ENCODE measurements at regions not wholly inside any gene's neighbourhood (a gene's known extent, or its start where the extent isn't known, plus 50 kb on each side); places are given as distances from the start of the nearest gene placed in this dataset.

DNA sequence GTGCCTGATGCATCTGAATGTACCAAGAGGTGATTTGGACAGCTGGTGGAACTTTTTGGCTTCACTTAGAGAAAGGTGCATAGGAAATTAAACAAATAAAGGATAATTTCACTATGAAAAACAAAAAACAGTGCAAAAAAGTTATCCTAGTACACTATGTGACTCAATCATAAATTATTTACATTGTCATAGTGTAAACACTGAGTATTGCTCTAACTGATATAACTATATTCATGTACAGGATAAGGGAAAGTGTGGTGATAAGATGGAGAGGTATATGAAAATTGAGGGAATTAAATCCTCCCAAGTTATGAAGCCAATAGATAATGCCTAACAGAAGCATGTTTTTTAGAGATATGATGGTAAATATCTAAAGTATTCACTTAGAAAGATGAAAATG, 50.2 kb upstream of the CPNE4 start:
- Mint-ChIP-seq H3K27me3 (ENCODE audit: unreplicated experiment) (no peaks in the 10 kb centered on the region), H3K4me3 (ENCODE audit: unreplicated experiment) (no peak overlapping the region), H3K27ac (ENCODE audit: unreplicated experiment) (no peak overlapping the region), H3K9me3 (ENCODE audit: unreplicated experiment) (no peaks in the 10 kb centered on the region), H3K4me1 (ENCODE audit: low read depth, unreplicated experiment) (no peaks in the 10 kb centered on the region), H3K36me3 (ENCODE audit: unreplicated experiment) (no peaks in the 10 kb centered on the region)
- DNase-seq, result no peak
- TF ChIP-seq, protein P1, sequence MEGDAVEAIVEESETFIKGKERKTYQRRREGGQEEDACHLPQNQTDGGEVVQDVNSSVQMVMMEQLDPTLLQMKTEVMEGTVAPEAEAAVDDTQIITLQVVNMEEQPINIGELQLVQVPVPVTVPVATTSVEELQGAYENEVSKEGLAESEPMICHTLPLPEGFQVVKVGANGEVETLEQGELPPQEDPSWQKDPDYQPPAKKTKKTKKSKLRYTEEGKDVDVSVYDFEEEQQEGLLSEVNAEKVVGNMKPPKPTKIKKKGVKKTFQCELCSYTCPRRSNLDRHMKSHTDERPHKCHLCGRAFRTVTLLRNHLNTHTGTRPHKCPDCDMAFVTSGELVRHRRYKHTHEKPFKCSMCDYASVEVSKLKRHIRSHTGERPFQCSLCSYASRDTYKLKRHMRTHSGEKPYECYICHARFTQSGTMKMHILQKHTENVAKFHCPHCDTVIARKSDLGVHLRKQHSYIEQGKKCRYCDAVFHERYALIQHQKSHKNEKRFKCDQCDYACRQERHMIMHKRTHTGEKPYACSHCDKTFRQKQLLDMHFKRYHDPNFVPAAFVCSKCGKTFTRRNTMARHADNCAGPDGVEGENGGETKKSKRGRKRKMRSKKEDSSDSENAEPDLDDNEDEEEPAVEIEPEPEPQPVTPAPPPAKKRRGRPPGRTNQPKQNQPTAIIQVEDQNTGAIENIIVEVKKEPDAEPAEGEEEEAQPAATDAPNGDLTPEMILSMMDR (IDR thresholded peaks at IDR 0.05; ENCODE audit: partially characterized antibody, unreplicated experiment), result no peak

DNA sequence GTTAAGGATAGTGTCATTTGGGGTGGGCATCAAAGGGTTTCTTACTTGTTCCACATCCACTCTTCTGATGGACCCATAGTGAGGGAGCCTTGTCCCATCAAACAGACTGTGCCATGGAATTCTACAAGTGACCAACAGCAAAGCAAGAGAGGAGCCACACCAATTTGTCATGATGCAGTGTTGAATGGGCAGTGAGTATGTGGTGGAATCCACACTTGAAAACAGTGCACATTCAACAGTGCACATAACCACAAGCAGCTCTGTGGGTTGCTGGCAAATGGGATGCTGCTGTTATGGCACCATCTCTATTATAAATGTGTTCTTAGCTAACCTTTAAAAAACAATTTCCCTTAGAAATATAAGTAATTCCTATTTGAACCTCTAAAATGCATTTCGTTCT, 52.5 kb upstream of the CPNE4 start:
- no peaks in the 10 kb centered on the region for H3K27me3 Mint-ChIP-seq (ENCODE audit: unreplicated experiment)
- DNase-seq, result no peak

DNA sequence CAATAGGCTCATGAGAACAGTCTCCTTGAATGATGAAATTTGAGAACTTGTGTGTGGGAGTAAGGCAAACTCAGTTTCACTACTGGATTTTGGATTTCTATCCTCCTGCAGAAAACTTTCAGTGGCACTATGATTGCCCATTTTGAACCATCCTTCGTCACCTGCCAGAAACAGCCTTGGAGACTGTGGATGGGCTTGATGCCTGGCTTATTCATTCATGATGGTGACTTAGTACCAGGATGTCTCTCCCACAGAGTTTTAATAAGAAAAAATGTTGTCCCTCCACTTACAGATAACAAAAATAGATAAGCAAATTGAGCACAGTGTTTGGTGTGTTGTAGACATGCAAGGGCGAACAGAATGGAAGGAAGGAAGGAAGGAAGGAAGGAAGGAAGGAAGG, 53.5 kb upstream of the CPNE4 start:
- no peak for DNase-seq
- no peaks in the 10 kb centered on the region for H3K9me3 Mint-ChIP-seq (ENCODE audit: unreplicated experiment)
- H3K27me3 Mint-ChIP-seq (ENCODE audit: unreplicated experiment), result no peaks in the 10 kb centered on the region
- no peaks in the 10 kb centered on the region for H3K36me3 Mint-ChIP-seq (ENCODE audit: unreplicated experiment)
- H3K4me1 Mint-ChIP-seq (ENCODE audit: low read depth, unreplicated experiment), result no peaks in the 10 kb centered on the region
- no peak overlapping the region for H3K4me3 Mint-ChIP-seq (ENCODE audit: unreplicated experiment)
- TF ChIP-seq, protein P1 (IDR thresholded peaks at IDR 0.05; ENCODE audit: partially characterized antibody, unreplicated experiment), result no peak
- no peak overlapping the region for H3K27ac Mint-ChIP-seq (ENCODE audit: unreplicated experiment)

More for the DNA sequence above, 52.5 kb upstream of the CPNE4 start:
- no peaks in the 10 kb centered on the region for H3K9me3 Mint-ChIP-seq (ENCODE audit: unreplicated experiment)
- H3K36me3 Mint-ChIP-seq (ENCODE audit: unreplicated experiment), result no peaks in the 10 kb centered on the region
- H3K4me3 Mint-ChIP-seq (ENCODE audit: unreplicated experiment), result no peak overlapping the region
- H3K27ac Mint-ChIP-seq (ENCODE audit: unreplicated experiment), result no peak overlapping the region
- TF ChIP-seq, protein P1 (IDR thresholded peaks at IDR 0.05; ENCODE audit: partially characterized antibody, unreplicated experiment), result no peak
- H3K4me1 Mint-ChIP-seq (ENCODE audit: low read depth, unreplicated experiment), result no peaks in the 10 kb centered on the region

DNA sequence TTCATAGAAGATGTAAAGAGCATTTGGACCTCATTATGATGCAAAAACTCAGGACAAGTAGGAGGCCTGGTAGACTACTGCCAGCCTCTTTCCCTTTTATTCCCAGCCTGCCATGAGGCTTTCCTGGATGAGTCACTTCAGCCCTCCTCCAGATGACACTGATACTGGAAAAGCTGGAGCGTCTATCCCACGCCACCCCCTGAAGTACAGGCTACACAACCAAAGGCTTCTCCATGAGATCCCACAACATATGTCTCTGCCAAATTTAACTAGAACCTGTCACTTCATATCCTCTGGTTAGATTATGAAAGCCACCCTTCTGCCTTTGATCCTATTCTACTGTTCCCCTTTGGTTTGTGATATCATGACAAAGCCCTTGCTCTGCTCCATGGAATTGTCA, 56.1 kb upstream of the CPNE4 start:
- no peaks in the 10 kb centered on the region for H3K27me3 Mint-ChIP-seq (ENCODE audit: unreplicated experiment)
- TF ChIP-seq, protein P1 (IDR thresholded peaks at IDR 0.05; ENCODE audit: partially characterized antibody, unreplicated experiment), result no peak
- no peak overlapping the region for H3K27ac Mint-ChIP-seq (ENCODE audit: unreplicated experiment)
- H3K36me3 Mint-ChIP-seq (ENCODE audit: unreplicated experiment), result no peaks in the 10 kb centered on the region
- H3K4me1 Mint-ChIP-seq (ENCODE audit: low read depth, unreplicated experiment), result no peaks in the 10 kb centered on the region
- H3K4me3 Mint-ChIP-seq (ENCODE audit: unreplicated experiment), result no peak overlapping the region
- no peaks in the 10 kb centered on the region for H3K9me3 Mint-ChIP-seq (ENCODE audit: unreplicated experiment)
- no peak for DNase-seq

DNA sequence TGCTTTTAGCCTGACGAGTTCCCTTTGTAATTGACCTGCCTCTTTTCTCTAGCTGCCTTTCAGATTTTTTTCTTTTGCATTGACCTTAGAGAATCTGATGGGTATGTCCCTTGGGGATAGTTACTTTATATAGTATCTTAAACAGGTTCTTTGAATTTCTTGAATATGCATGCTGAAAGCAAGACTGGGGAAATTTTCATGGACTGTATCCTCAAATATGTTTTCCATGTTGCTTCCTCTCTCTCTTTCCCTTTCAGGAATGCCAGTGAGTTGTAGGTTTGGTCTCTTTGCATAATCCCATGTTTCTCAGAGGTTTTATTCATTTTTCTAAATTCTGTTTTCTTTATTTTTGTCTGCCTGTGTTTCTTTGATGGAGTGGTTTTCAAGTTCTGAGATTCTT, 81.8 kb upstream of the CPNE4 start:
- no peaks in the 10 kb centered on the region for H3K27me3 Mint-ChIP-seq (ENCODE audit: unreplicated experiment)
- no peak overlapping the region for H3K27ac Mint-ChIP-seq (ENCODE audit: unreplicated experiment)
- no peaks in the 10 kb centered on the region for H3K9me3 Mint-ChIP-seq (ENCODE audit: unreplicated experiment)
- no peak overlapping the region for H3K4me3 Mint-ChIP-seq (ENCODE audit: unreplicated experiment)
- TF ChIP-seq, protein P1 (IDR thresholded peaks at IDR 0.05; ENCODE audit: partially characterized antibody, unreplicated experiment), result no peak
- no peak for DNase-seq
- no peaks in the 10 kb centered on the region for H3K4me1 Mint-ChIP-seq (ENCODE audit: low read depth, unreplicated experiment)
- no peaks in the 10 kb centered on the region for H3K36me3 Mint-ChIP-seq (ENCODE audit: unreplicated experiment)

All from glutamatergic neuron (in vitro differentiated cells).